SH-SY5Y (cell line): ENCODE measurements at regions not wholly inside any gene's neighbourhood (a gene's known extent, or its start where the extent isn't known, plus 50 kb on each side); places are given as distances from the start of the nearest gene placed in this dataset.

Experiments used
- GATA2 ChIP-seq: IDR thresholded peaks from 2 replicates; pipeline ENCODE4 v1.6.1; 2011; ENCODE audit warnings: mild to moderate bottlenecking, low read depth, low read length
- GATA3 ChIP-seq: IDR thresholded peaks from 2 replicates; pipeline ENCODE4 v1.6.1; 2011; ENCODE audit warnings: low read depth, mild to moderate bottlenecking, low read length, moderate library complexity

DNA sequence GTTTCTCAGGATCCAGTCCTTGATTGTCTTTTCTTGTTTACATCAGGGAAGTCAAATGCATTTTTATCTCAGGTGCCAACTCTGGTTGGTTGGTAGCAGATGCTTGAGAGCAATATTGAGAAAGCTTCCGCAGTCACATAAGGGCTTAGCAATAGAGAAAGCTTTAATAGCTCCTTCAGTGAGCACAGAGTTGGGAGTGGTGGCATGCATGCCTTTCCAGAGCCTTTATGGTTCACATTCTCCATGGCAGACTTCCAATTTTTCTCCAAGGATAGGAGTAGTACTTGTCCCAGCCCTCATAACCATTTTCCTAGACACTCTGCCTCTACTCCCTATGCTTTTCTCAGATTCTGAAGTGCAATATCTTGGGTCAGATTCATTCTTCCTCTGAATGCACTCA lies 280.4 kb downstream of the AEBP2 start:
- TF ChIP-seq GATA3: no peak
- TF ChIP-seq GATA2: no peak
